IMR-90 (cell line): ENCODE measurements at regions not wholly inside any gene's neighbourhood (a gene's known extent, or its start where the extent isn't known, plus 50 kb on each side); places are given as distances from the start of the nearest gene placed in this dataset.

ENCODE experiments used
- ATAC-seq: fragments of 200-7000 bp; cut with Tn5 transposase; 2 replicates; pipeline ENCODE4 v1.9.1; 2020; ENCODE audit warnings: low read depth, mild to moderate bottlenecking, moderate library complexity
- BruUV-seq: library from RNA; stranded (reverse); fragments of 400-500 nt; replicated peaks from 2 replicates; lab custom pipeline; 2021; lab: Mats Ljungman, UMichigan
- CTCF ChIA-PET: fragments of 300-600 bp; formaldehyde crosslinking; extraction: SDS; loops from one replicate; lab custom pipeline; 2021; ENCODE audit warnings: antibody characterized with exemption; lab: Yijun Ruan, JAX
- POLR2A ChIA-PET: fragments of 300-600 bp; sonication (Branson Sonifier 250); formaldehyde crosslinking; loops from one replicate; lab custom pipeline; 2022; ENCODE audit warnings: antibody characterized with exemption; ENCODE audit not compliant: unreplicated experiment; lab: Charles Lee
- DNase-seq: peaks from one replicate; pipeline ENCODE4 v3.0.0; 2013
- H2AFZ ChIP-seq: replicated peaks from 2 replicates; pipeline ENCODE3; 2013; ENCODE audit warnings: low read length, mild to moderate bottlenecking; ENCODE audit not compliant: poor library complexity
- H2AK5ac ChIP-seq: 2 replicates; pipeline ENCODE4 v1.6.1; 2013; ENCODE audit warnings: low read depth, low read length, inconsistent platforms
- H2AK9ac ChIP-seq: replicated peaks from 2 replicates; pipeline ENCODE3; 2013; ENCODE audit warnings: mild to moderate bottlenecking, low read depth, low read length, moderate library complexity; ENCODE audit not compliant: poor library complexity
- H2BK120ac ChIP-seq: 2 replicates; pipeline ENCODE4 v1.6.1; 2013; ENCODE audit warnings: low read depth, low read length, inconsistent platforms
- H2BK15ac ChIP-seq: 3 replicates; pipeline ENCODE4 v1.6.1; 2013; ENCODE audit warnings: low read depth, low read length, inconsistent platforms
- H2BK20ac ChIP-seq: 2 replicates; pipeline ENCODE4 v1.6.1; 2013; ENCODE audit warnings: low read depth, mild to moderate bottlenecking, inconsistent platforms, low read length, moderate library complexity
- H2BK5ac ChIP-seq: 2 replicates; pipeline ENCODE4 v1.6.1; 2013; ENCODE audit warnings: mild to moderate bottlenecking, low read depth, low read length, inconsistent platforms; ENCODE audit not compliant: poor library complexity, severe bottlenecking
- H3K14ac ChIP-seq: replicated peaks from 2 replicates; pipeline ENCODE4 v1.6.1; 2013; ENCODE audit warnings: low read depth, low read length, inconsistent platforms
- H3K18ac ChIP-seq: 2 replicates; pipeline ENCODE4 v1.6.1; 2013; ENCODE audit warnings: low read depth, low read length, control low read depth
- H3K23ac ChIP-seq: 2 replicates; pipeline ENCODE4 v1.6.1; 2013; ENCODE audit warnings: low read depth, low read length, inconsistent platforms
- H3K27ac ChIP-seq: 2 replicates; pipeline ENCODE4 v1.5.1; 2013; ENCODE audit warnings: mild to moderate bottlenecking, control low read depth, low read length; ENCODE audit not compliant: insufficient read depth
- H3K27me3 ChIP-seq: 2 replicates; pipeline ENCODE4 v1.6.1; 2013; ENCODE audit warnings: low read length; ENCODE audit not compliant: control insufficient read depth, insufficient read depth
- H3K36me3 ChIP-seq: 2 replicates; pipeline ENCODE4 v1.6.1; 2013; ENCODE audit warnings: low read length, mixed read lengths; ENCODE audit not compliant: control insufficient read depth, insufficient read depth
- H3K4ac ChIP-seq: 2 replicates; pipeline ENCODE4 v1.6.1; 2013; ENCODE audit warnings: low read depth, low read length, inconsistent platforms
- H3K4me1 ChIP-seq: 2 replicates; pipeline ENCODE4 v1.6.1; 2013; ENCODE audit warnings: low read length, mixed read lengths; ENCODE audit not compliant: control insufficient read depth, insufficient read depth
- H3K4me2 ChIP-seq: 2 replicates; pipeline ENCODE4 v1.6.1; 2013; ENCODE audit warnings: low read depth, mild to moderate bottlenecking, control low read depth, low read length, moderate library complexity
- H3K4me3 ChIP-seq: 2 replicates; pipeline ENCODE4 v1.5.1; 2013; ENCODE audit warnings: low read depth, mild to moderate bottlenecking, control low read depth, low read length, moderate library complexity; ENCODE audit not compliant: insufficient read depth
- H3K56ac ChIP-seq: 2 replicates; pipeline ENCODE4 v1.6.1; 2013; ENCODE audit warnings: low read length, inconsistent platforms; ENCODE audit not compliant: insufficient read depth; ENCODE audit errors: extremely low read depth
- H3K79me1 ChIP-seq, 2 experiments: 2 replicates each; pipeline ENCODE4 v1.6.1; 2013; ENCODE audit warnings: low read length in 2 of 2, inconsistent platforms in 1 of 2, low read depth in 1 of 2
- H3K9ac ChIP-seq: 2 replicates; pipeline ENCODE4 v1.6.1; 2013; ENCODE audit warnings: low read depth, low read length, control low read depth
- H3K9me1 ChIP-seq: 2 replicates; pipeline ENCODE4 v1.6.1; 2013; ENCODE audit warnings: low read length, inconsistent platforms; ENCODE audit not compliant: insufficient read depth
- H3K9me3 ChIP-seq: 2 replicates; pipeline ENCODE4 v1.6.1; 2013; ENCODE audit warnings: low read length; ENCODE audit not compliant: control insufficient read depth, insufficient read depth
- H4K20me1 ChIP-seq: 2 replicates; pipeline ENCODE4 v1.6.1; 2013; ENCODE audit warnings: low read length, inconsistent platforms; ENCODE audit not compliant: insufficient read depth
- H4K5ac ChIP-seq: 2 replicates; pipeline ENCODE4 v1.6.1; 2013; ENCODE audit warnings: mild to moderate bottlenecking, low read depth, low read length, control low read depth
- H4K8ac ChIP-seq, 2 experiments: 2 replicates each; pipeline ENCODE4 v1.6.1; 2013; ENCODE audit warnings: low read depth in 2 of 2, low read length in 2 of 2, control low read depth in 1 of 2, inconsistent platforms in 1 of 2
- H4K91ac ChIP-seq: 2 replicates; pipeline ENCODE4 v1.6.1; 2013; ENCODE audit warnings: low read depth, low read length, inconsistent platforms; ENCODE audit not compliant: insufficient read depth
- CEBPB ChIP-seq: IDR thresholded peaks from 2 replicates; pipeline ENCODE4 v1.6.1; 2012; ENCODE audit warnings: low read depth, low read length, improper control_type of control experiment
- CHD1 ChIP-seq: IDR thresholded peaks from 2 replicates; pipeline ENCODE4 v1.6.1; 2012; ENCODE audit warnings: low read depth, low read length, improper control_type of control experiment
- MXI1 ChIP-seq: IDR thresholded peaks from 2 replicates; pipeline ENCODE4 v1.6.1; 2012; ENCODE audit warnings: low read depth, mild to moderate bottlenecking, low read length, moderate library complexity, borderline replicate concordance
- POLR2A ChIP-seq: IDR thresholded peaks from 2 replicates; pipeline ENCODE4 v1.6.1; 2012; ENCODE audit warnings: mild to moderate bottlenecking, low read depth, low read length
- dilution Hi-C: fragments of 300-500 bp; cut with HindIII; formaldehyde crosslinking; loops from one replicate; pipeline ENCODE4 v1.14.3; 2018; ENCODE audit warnings: low sequenced_read_pairs; ENCODE audit not compliant: unreplicated experiment
- in situ Hi-C: fragments of 300-500 bp; cut with MboI; formaldehyde crosslinking; loops from 3 replicates; pipeline ENCODE4 v1.14.3; 2019; ENCODE audit warnings: low sequenced_read_pairs, inconsistent platforms, mixed read lengths
- intact Hi-C: fragments of 100-400 bp; cut with micrococcal nuclease; formaldehyde crosslinking; loops from 2 replicates; pipeline ENCODE4 v1.10.0; 2022

GRCh38 chr9:26163931-26164330 lies 485.7 kb upstream of the TUSC1 start:
- Histone ChIP-seq H2BK15ac (no peak overlapping the region; the same call in 2 of the 3 replicates), H3K4me1 (peaks cover 6% of the 10 kb centered on the region), H3K4me3 (no peak overlapping the region), H2AK9ac (no peak overlapping the region), H3K27ac (no peak overlapping the region), H3K36me3 (no peaks in the 10 kb centered on the region), H3K56ac (no peak overlapping the region; the same call in 1 of the 2 replicates), H3K9me1 (no peaks in the 10 kb centered on the region), H3K14ac (no peak overlapping the region), H3K23ac (no peak overlapping the region), H3K4me2 (no peak overlapping the region), H4K91ac (no peak overlapping the region), H2BK20ac (no peak overlapping the region; the same call in 1 of the 2 replicates), H2BK5ac (peak overlapping the region; percentile 66), H3K79me1 (no peaks in the 10 kb centered on the region), H4K20me1 (no peaks in the 10 kb centered on the region), H2BK120ac (peak overlapping the region; percentile 92; the same call in 1 of the 2 replicates), H4K8ac (no peak overlapping the region), H3K18ac (no peak overlapping the region), H3K9ac (no peak overlapping the region), H4K5ac (no peak overlapping the region), H2AK5ac (no peak overlapping the region), H2AFZ (no peak overlapping the region), H3K27me3 (no peaks in the 10 kb centered on the region), H3K4ac (no peak overlapping the region), H3K9me3 (no peaks in the 10 kb centered on the region)
- intact Hi-C loops (loop anchor here (10.0 kb wide), 3 partner anchors 101 to 199 kb away; no protein-coding TSS in a partner anchor), dilution Hi-C loops (no loop called here), in situ Hi-C loops (no loop called here)
- ATAC-seq (no peak; the same call in 1 of the 2 replicates), DNase-seq (peak; percentile 70)
- CTCF ChIA-PET, result no interaction called here
- BruUV-seq, result no TSS peak
- no peak for TF ChIP-seq MXI1
- no peak for TF ChIP-seq CHD1
- TF ChIP-seq POLR2A, result no peak
- TF ChIP-seq CEBPB, result no peak
- POLR2A ChIA-PET, result no interaction called here
